Mesendoderm (in vitro differentiated cells): ENCODE measurements at regions not wholly inside any gene's neighbourhood (a gene's known extent, or its start where the extent isn't known, plus 50 kb on each side); places are given as distances from the start of the nearest gene placed in this dataset.
A peak's percentile ranks its signal among the peaks of the same experiment; 100 is the strongest.

Experiments used
- DNase-seq: peaks from one replicate; pipeline ENCODE4 v3.0.0; 2013
- H2AK5ac ChIP-seq: 2 replicates; pipeline ENCODE4 v1.6.1; 2013; ENCODE audit warnings: low read length, inconsistent platforms
- H2BK120ac ChIP-seq: 2 replicates; pipeline ENCODE4 v1.6.1; 2013; ENCODE audit warnings: low read depth, mild to moderate bottlenecking, low read length, moderate library complexity, mixed read lengths
- H2BK15ac ChIP-seq: replicated peaks from 2 replicates; pipeline ENCODE4 v1.6.1; 2013; ENCODE audit warnings: low read depth, mild to moderate bottlenecking, moderate library complexity
- H2BK5ac ChIP-seq: 2 replicates; pipeline ENCODE4 v1.6.1; 2013; ENCODE audit warnings: low read length, inconsistent platforms
- H3K18ac ChIP-seq: 2 replicates; pipeline ENCODE4 v1.6.1; 2013; ENCODE audit warnings: mild to moderate bottlenecking, low read length, mixed read lengths
- H3K23ac ChIP-seq: one replicate; pipeline ENCODE4 v1.6.1; 2013; ENCODE audit warnings: low read length
- H3K27ac ChIP-seq: 2 replicates; pipeline ENCODE4 v1.5.1; 2013; ENCODE audit warnings: low read depth, mild to moderate bottlenecking, inconsistent platforms, low read length, moderate library complexity
- H3K27me3 ChIP-seq: 2 replicates; pipeline ENCODE4 v1.6.1; 2013; ENCODE audit warnings: low read length, control low read depth, mild to moderate bottlenecking, inconsistent platforms; ENCODE audit not compliant: insufficient read depth, poor library complexity
- H3K36me3 ChIP-seq: 2 replicates; pipeline ENCODE4 v1.6.1; 2013; ENCODE audit warnings: low read length, inconsistent platforms; ENCODE audit not compliant: control insufficient read depth, insufficient read depth
- H3K4ac ChIP-seq: one replicate; pipeline ENCODE4 v1.6.1; 2013; ENCODE audit warnings: low read depth, mild to moderate bottlenecking, low read length, moderate library complexity
- H3K4me1 ChIP-seq: 2 replicates; pipeline ENCODE4 v1.6.1; 2013; ENCODE audit warnings: low read depth, low read length, inconsistent platforms; ENCODE audit not compliant: control insufficient read depth
- H3K4me2 ChIP-seq: 2 replicates; pipeline ENCODE4 v1.6.1; 2013; ENCODE audit warnings: low read length
- H3K4me3 ChIP-seq: 2 replicates; pipeline ENCODE4 v1.5.1; 2013; ENCODE audit warnings: mild to moderate bottlenecking, low read length
- H3K56ac ChIP-seq: one replicate; pipeline ENCODE4 v1.6.1; 2013; ENCODE audit warnings: low read length
- H3K79me1 ChIP-seq: 2 replicates; pipeline ENCODE4 v1.6.1; 2013; ENCODE audit warnings: low read length, inconsistent platforms
- H3K79me2 ChIP-seq: 2 replicates; pipeline ENCODE4 v1.6.1; 2013; ENCODE audit warnings: mild to moderate bottlenecking, low read length; ENCODE audit not compliant: control insufficient read depth, insufficient read depth
- H3K9ac ChIP-seq: 2 replicates; pipeline ENCODE4 v1.6.1; 2013; ENCODE audit warnings: low read length, inconsistent platforms
- H4K5ac ChIP-seq: one replicate; pipeline ENCODE4 v1.6.1; 2013; ENCODE audit warnings: low read length
- H4K8ac ChIP-seq: one replicate; pipeline ENCODE4 v1.6.1; 2013; ENCODE audit warnings: low read depth, mild to moderate bottlenecking, control low read depth, low read length, moderate library complexity
- WGBS: extraction: QIAGEN DNeasy Blood & Tissue Kit; methylation state at CpG from one replicate; pipeline ENCODE4 v1.1.7; 2013; ENCODE audit warnings: low lambda C conversion rate, missing lambda C conversion rate; ENCODE audit not compliant: insufficient coverage; ENCODE audit errors: extremely low coverage; 5-methylcytosine and 5-hydroxymethylcytosine counted together

DNA sequence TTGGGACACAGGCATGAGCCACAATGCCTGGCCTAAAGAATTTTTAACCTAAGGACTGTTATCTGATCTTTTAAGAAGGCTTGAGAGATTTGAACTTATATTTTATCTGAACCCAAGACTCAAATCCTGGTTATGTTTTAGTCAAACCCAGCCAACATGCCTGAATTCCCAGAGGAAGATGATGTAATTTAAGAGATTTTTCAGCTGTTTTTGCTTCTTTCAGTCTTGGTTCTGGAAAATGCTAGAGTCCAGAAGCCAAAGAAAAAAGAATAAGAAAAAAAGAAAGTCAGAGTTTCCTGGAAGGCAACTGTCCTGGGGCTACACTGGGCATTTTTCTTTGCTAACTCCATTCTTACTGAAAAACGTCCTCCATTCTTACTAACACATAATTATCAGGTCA is 85.8 kb downstream of the SNX18 start:
- no peak overlapping the region for H2AK5ac ChIP-seq
- H3K23ac ChIP-seq, result no peak overlapping the region
- H2BK120ac ChIP-seq, result no peak overlapping the region
- no peak overlapping the region for H3K4me2 ChIP-seq
- no peak overlapping the region for H2BK15ac ChIP-seq
- no peak overlapping the region for H3K56ac ChIP-seq
- H3K36me3 ChIP-seq, result no peaks in the 10 kb centered on the region
- H3K27ac ChIP-seq, result no peak overlapping the region
- no peak overlapping the region for H3K4ac ChIP-seq
- H2BK5ac ChIP-seq, result no peak overlapping the region
- DNase-seq, result no peak
- H3K79me1 ChIP-seq, result no peaks in the 10 kb centered on the region
- no peak overlapping the region for H3K18ac ChIP-seq
- H4K8ac ChIP-seq, result no peak overlapping the region
- H3K4me3 ChIP-seq, result no peak overlapping the region
- no peaks in the 10 kb centered on the region for H3K79me2 ChIP-seq
- no peak overlapping the region for H3K9ac ChIP-seq
- H3K27me3 ChIP-seq, result no peaks in the 10 kb centered on the region
- no peaks in the 10 kb centered on the region for H3K4me1 ChIP-seq
- H4K5ac ChIP-seq, result no peak overlapping the region
- WGBS, result no CpG with 5 or more reads among the region's 1 CpG

DNA sequence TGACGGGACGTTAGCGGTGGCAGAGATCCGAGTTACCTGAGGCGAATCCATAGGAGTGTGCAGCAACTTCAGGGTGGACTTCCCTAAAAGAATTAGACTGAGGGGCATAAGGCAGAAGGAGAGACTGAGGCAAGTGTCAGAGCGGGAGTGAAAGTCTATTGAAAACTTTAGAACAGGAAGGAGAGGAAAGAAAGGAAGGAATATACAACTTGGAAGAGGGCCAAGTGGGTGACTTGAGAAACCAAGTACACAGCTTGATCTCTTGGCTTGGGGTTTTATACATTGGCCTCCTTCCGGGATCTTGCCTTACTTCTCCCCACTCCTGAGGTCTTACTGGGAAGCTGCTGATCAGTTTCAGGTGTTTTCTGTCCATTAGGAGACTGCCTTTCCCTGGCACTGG is 84.9 kb downstream of the SNX18 start:
- Histone ChIP-seq H3K4ac (no peak overlapping the region), H3K56ac (no peak overlapping the region), H3K23ac (no peak overlapping the region), H3K4me1 (no peaks in the 10 kb centered on the region), H3K79me2 (no peaks in the 10 kb centered on the region), H2BK120ac (no peak overlapping the region), H3K9ac (no peak overlapping the region), H3K79me1 (no peaks in the 10 kb centered on the region), H3K27ac (no peak overlapping the region), H3K4me2 (no peak overlapping the region), H3K4me3 (no peak overlapping the region), H2BK5ac (no peak overlapping the region), H4K8ac (no peak overlapping the region), H4K5ac (no peak overlapping the region), H2BK15ac (no peak overlapping the region), H3K18ac (no peak overlapping the region), H3K27me3 (no peaks in the 10 kb centered on the region), H3K36me3 (no peaks in the 10 kb centered on the region), H2AK5ac (no peak overlapping the region)
- WGBS, result no CpG with 5 or more reads among the region's 7 CpGs
- no peak for DNase-seq

DNA sequence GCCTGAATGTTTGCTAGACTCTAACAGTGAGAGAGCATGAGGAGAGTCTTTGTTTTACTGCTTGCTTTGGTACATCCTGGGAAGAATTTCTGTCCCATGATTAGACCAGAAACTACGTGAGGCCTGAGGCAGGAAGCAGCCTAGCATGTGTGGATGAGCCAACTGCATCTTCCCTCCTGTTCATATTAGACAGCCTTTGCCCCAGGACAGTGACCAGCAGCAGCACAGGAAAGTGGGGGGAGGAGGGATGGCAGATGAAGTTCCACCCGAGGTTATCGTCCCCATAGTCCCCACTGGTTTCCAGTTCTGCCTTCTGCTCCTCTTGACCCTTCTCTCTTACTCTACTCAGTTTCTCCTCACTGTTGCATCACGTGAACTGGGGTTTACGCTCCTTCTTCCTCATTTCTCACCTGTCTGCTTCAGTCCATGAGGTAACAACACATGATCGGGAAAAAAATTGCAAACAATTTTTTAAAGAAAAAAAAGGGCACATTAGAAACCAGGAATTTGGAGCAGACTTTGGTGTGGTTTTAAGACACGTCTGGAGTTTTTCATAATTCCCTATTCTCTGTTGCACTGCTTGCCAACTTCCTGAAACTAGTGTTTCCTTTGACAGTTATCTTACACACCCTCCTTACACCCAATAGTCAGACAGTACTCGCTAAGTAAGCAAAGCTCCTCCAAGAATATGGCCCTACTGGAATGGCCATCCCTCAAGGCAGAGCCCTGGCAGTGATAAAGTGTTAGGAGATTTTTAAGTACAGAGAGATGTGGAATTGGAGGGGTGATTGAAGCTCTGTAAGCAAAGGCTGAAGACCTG is 84.1 kb downstream of the SNX18 start:
- Histone ChIP-seq H4K8ac (no peak overlapping the region), H3K36me3 (no peaks in the 10 kb centered on the region), H3K56ac (no peak overlapping the region), H3K79me2 (no peaks in the 10 kb centered on the region), H3K4me2 (no peak overlapping the region), H3K18ac (no peak overlapping the region), H3K79me1 (no peaks in the 10 kb centered on the region), H3K4me3 (no peak overlapping the region), H3K4ac (no peak overlapping the region), H2BK15ac (no peak overlapping the region), H4K5ac (no peak overlapping the region), H3K9ac (no peak overlapping the region), H2BK5ac (no peak overlapping the region), H3K27me3 (no peaks in the 10 kb centered on the region), H3K23ac (peak overlapping the region; percentile 66), H2AK5ac (no peak overlapping the region), H2BK120ac (no peak overlapping the region), H3K27ac (no peak overlapping the region), H3K4me1 (no peaks in the 10 kb centered on the region)
- no CpG with 5 or more reads among the region's 8 CpGs for WGBS
- DNase-seq, result no peak
